Lung (tissue), 11 donors: ENCODE measurements at regions not wholly inside any gene's neighbourhood (a gene's known extent, or its start where the extent isn't known, plus 50 kb on each side); places are given as distances from the start of the nearest gene placed in this dataset.

ENCODE experiments used
- ATAC-seq: fragments of 200-7000 bp; cut with Tn5 transposase; one replicate; pipeline ENCODE4 v1.9.1; 2020; ENCODE audit warnings: moderate number of reproducible peaks; ENCODE audit not compliant: insufficient read depth, low FRiP score
- DNase-seq, 3 donors: peaks; one replicate each; pipeline ENCODE4 v3.0.0-alpha.2; 2013 to 2017
- H3K27ac ChIP-seq, 2 donors: one replicate each; pipeline ENCODE4 v1.5.1; 2013; ENCODE audit warnings: mild to moderate bottlenecking in 2 of 2, moderate library complexity in 2 of 2, control low read depth in 1 of 2, inconsistent platforms in 1 of 2, low read depth in 1 of 2, low read length in 1 of 2
- H3K27me3 ChIP-seq, 3 donors: one replicate each; pipeline ENCODE4 v1.5.1; 2013; ENCODE audit warnings: low read length in 2 of 3; ENCODE audit not compliant: control insufficient read depth in 3 of 3, insufficient read depth in 3 of 3
- H3K36me3 ChIP-seq, 4 donors: one replicate each; pipeline ENCODE4 v1.5.1; 2013; ENCODE audit warnings: low read length in 4 of 4, mild to moderate bottlenecking in 1 of 4, moderate library complexity in 1 of 4; ENCODE audit not compliant: control insufficient read depth in 4 of 4, insufficient read depth in 4 of 4
- H3K4me1 ChIP-seq, 5 donors: one replicate each; pipeline ENCODE4 v1.5.1; 2013; ENCODE audit warnings: low read length in 5 of 5, mild to moderate bottlenecking in 2 of 5, moderate library complexity in 1 of 5; ENCODE audit not compliant: control insufficient read depth in 5 of 5, insufficient read depth in 5 of 5
- H3K4me3 ChIP-seq: one replicate; pipeline ENCODE4 v1.5.1; 2013; ENCODE audit warnings: mild to moderate bottlenecking, control low read depth, moderate library complexity
- H3K9ac ChIP-seq, 2 donors: one replicate each; pipeline ENCODE4 v1.5.1; 2013; ENCODE audit warnings: low read length in 2 of 2, control low read depth in 1 of 2; ENCODE audit not compliant: insufficient read depth in 1 of 2
- H3K9me3 ChIP-seq, 4 donors: one replicate each; pipeline ENCODE4 v1.5.1; 2013; ENCODE audit warnings: low read length in 3 of 4, mild to moderate bottlenecking in 1 of 4, moderate library complexity in 1 of 4; ENCODE audit not compliant: control insufficient read depth in 4 of 4, insufficient read depth in 3 of 4
- CTCF ChIP-seq: IDR thresholded peaks from 2 replicates; pipeline ENCODE4 v1.5.1; 2012; ENCODE audit warnings: mild to moderate bottlenecking; ENCODE audit errors: control extremely low read depth, extremely low read depth
- WGBS, 2 donors: extraction: QIAGEN DNeasy Blood & Tissue Kit; methylation state at CpG; one replicate each; pipeline ENCODE4 v1.1.7; 2013; 5-methylcytosine and 5-hydroxymethylcytosine counted together
- donor health status: control.
- donor health status: control.
- donor health status: Bipolar disorder and iron deficiency.
- donor health status: healthy.
- donor health status: DM: yes; HTN: yes; CAD: no.

GRCh38 chr9:105194234-105194633 is 50.2 kb upstream of the SLC44A1 start:
- Histone ChIP-seq H3K36me3 (no peaks in the 10 kb centered on the region), H3K4me1 (peaks cover 0 to 2% (median 0%) of the 10 kb centered on the region in 5 donors), H3K9me3 (no peaks in the 10 kb centered on the region), H3K27ac (no peak overlapping the region), H3K27me3 (no peaks in the 10 kb centered on the region), H3K4me3 (no peak overlapping the region), H3K9ac (no peak overlapping the region)
- no peak for TF ChIP-seq CTCF
- no peak for ATAC-seq
- WGBS, 2 donors = 72 to 73% methylated on average over 4 of the region's 4 CpGs
- DNase-seq = no peak
